ENCODE measurements at regions not wholly inside any gene's neighbourhood (a gene's known extent, or its start where the extent isn't known, plus 50 kb on each side); places are given as distances from the start of the nearest gene placed in this dataset.

- intact Hi-C loops (cut with micrococcal nuclease): no loop called here
- Mint-ChIP-seq H3K4me1 (no peaks in the 10 kb centered on the region), H3K27ac (no peak overlapping the region), H3K36me3 (no peaks in the 10 kb centered on the region), H3K4me3 (no peak overlapping the region), H3K9me3 (peaks cover 3 to 18% (median 10%) of the 10 kb centered on the region in 7 donors), H3K27me3 (ENCODE audit: low read depth in 3 of 3) (no peaks in the 10 kb centered on the region)
- no peaks in the 10 kb centered on the region for H3K36me3 ChIP-seq (replicated peaks in 1 of 2; ENCODE audit: control insufficient read depth in 1 of 2, insufficient read depth in 2 of 2, low read length in 2 of 2)
- no peak for DNase-seq
- H4K20me1 ChIP-seq (ENCODE audit: insufficient read depth, low read length): no peaks in the 10 kb centered on the region
- H3K27ac ChIP-seq (ENCODE audit: low read depth in 1 of 2, low read length in 2 of 2): no peak overlapping the region
- no CpG with 5 or more reads among the region's 1 CpG for WGBS (ENCODE audit: insufficient coverage)
- H3K79me2 ChIP-seq (ENCODE audit: insufficient read depth, low read length): no peaks in the 10 kb centered on the region
- no peak for TF ChIP-seq CTCF (IDR thresholded peaks at IDR 0.05)
- no peak overlapping the region for H2AFZ ChIP-seq (ENCODE audit: insufficient read depth, low read depth, low read length, poor library complexity, severe bottlenecking)
- H3K4me2 ChIP-seq (replicated peaks; ENCODE audit: extremely low read depth, low read length, poor library complexity, severe bottlenecking): no peak overlapping the region
- no peak overlapping the region for H3K9ac ChIP-seq (ENCODE audit: insufficient read depth, low read length, poor library complexity, severe bottlenecking)
- peaks cover 9% of the 10 kb centered on the region in 2 donors for H3K9me3 ChIP-seq (replicated peaks in 1 of 2; ENCODE audit: control insufficient read depth in 1 of 2, insufficient read depth in 1 of 2, low read length in 2 of 2)
- H3K27me3 ChIP-seq (ENCODE audit: control insufficient read depth in 2 of 2, insufficient read depth in 2 of 2, low read length in 2 of 2): no peaks in the 10 kb centered on the region
- no peaks in the 10 kb centered on the region for H3K4me1 ChIP-seq (ENCODE audit: control insufficient read depth in 1 of 2, insufficient read depth in 2 of 2, low read length in 2 of 2)
- no peak overlapping the region for H3K4me3 ChIP-seq (replicated peaks in 1 of 3; ENCODE audit: low read depth in 2 of 3, low read length in 3 of 3)
Observed at GRCh38 chr18:77959248-77959647, 709.6 kb downstream of the GALR1 start.

GRCh38 chr18:77960791-77961410 is 711.3 kb downstream of the GALR1 start:
- H3K4me3 ChIP-seq (replicated peaks in 1 of 3; ENCODE audit: low read depth in 2 of 3, low read length in 3 of 3): no peak overlapping the region
- H3K4me1 ChIP-seq (ENCODE audit: control insufficient read depth in 1 of 2, insufficient read depth in 2 of 2, low read length in 2 of 2): no peaks in the 10 kb centered on the region
- no peaks in the 10 kb centered on the region for H4K20me1 ChIP-seq (ENCODE audit: insufficient read depth, low read length)
- no peak overlapping the region for H3K4me2 ChIP-seq (replicated peaks; ENCODE audit: extremely low read depth, low read length, poor library complexity, severe bottlenecking)
- 90% methylated on average over 2 of the region's 7 CpGs for WGBS (ENCODE audit: insufficient coverage)
- no peak for TF ChIP-seq CTCF (IDR thresholded peaks at IDR 0.05)
- no peaks in the 10 kb centered on the region for H3K27me3 ChIP-seq (ENCODE audit: control insufficient read depth in 2 of 2, insufficient read depth in 2 of 2, low read length in 2 of 2)
- no peak overlapping the region for H2AFZ ChIP-seq (ENCODE audit: insufficient read depth, low read depth, low read length, poor library complexity, severe bottlenecking)
- no peaks in the 10 kb centered on the region for H3K4me1 Mint-ChIP-seq
- H3K27ac ChIP-seq (ENCODE audit: low read depth in 1 of 2, low read length in 2 of 2): no peak overlapping the region
- H3K36me3 Mint-ChIP-seq: no peaks in the 10 kb centered on the region
- H3K27me3 Mint-ChIP-seq (ENCODE audit: low read depth in 3 of 3): peaks cover 0 to 1% (median 0%) of the 10 kb centered on the region in 3 donors
- intact Hi-C loops (cut with micrococcal nuclease): no loop called here
- H3K9ac ChIP-seq (ENCODE audit: insufficient read depth, low read length, poor library complexity, severe bottlenecking): no peak overlapping the region
- H3K9me3 Mint-ChIP-seq: peaks cover 3 to 21% (median 10%) of the 10 kb centered on the region in 7 donors
- no peak for DNase-seq
- no peak overlapping the region for H3K27ac Mint-ChIP-seq
- H3K4me3 Mint-ChIP-seq: no peak overlapping the region
- peaks cover 9% of the 10 kb centered on the region in 2 donors for H3K9me3 ChIP-seq (replicated peaks in 1 of 2; ENCODE audit: control insufficient read depth in 1 of 2, insufficient read depth in 1 of 2, low read length in 2 of 2)
- no peaks in the 10 kb centered on the region for H3K79me2 ChIP-seq (ENCODE audit: insufficient read depth, low read length)
- no peaks in the 10 kb centered on the region for H3K36me3 ChIP-seq (replicated peaks in 1 of 2; ENCODE audit: control insufficient read depth in 1 of 2, insufficient read depth in 2 of 2, low read length in 2 of 2)
